ENCODE measurements at regions not wholly inside any gene's neighbourhood (a gene's known extent, or its start where the extent isn't known, plus 50 kb on each side); places are given as distances from the start of the nearest gene placed in this dataset.

- H3K27ac ChIP-seq (ENCODE audit: control insufficient read depth, insufficient read depth), result no peak overlapping the region
- no peak for FAIRE-seq
- H3K4me2 ChIP-seq (ENCODE audit: control insufficient read depth, insufficient read depth), result no peak overlapping the region
- peak; percentile 82 for ATAC-seq
- H2AFZ ChIP-seq (ENCODE audit: control insufficient read depth, low read depth, low read length), result no peak overlapping the region
- H3K9ac ChIP-seq (ENCODE audit: control insufficient read depth, insufficient read depth, low read length), result no peak overlapping the region
- peak in 1 of 2 experiments; percentile 22; a peak in 1 of 4 replicates for TF ChIP-seq BHLHE40 (IDR thresholded peaks at IDR 0.05; ENCODE audit: borderline replicate concordance in 1 of 2, low read depth in 2 of 2, low read length in 1 of 2)
- TF ChIP-seq IKZF1 (conservative IDR thresholded peaks at IDR 0.05), result 0 out of 2 replicates have a peak, but pooled peaks have one; percentile 17
- no peak for TF ChIP-seq BACH1 (IDR thresholded peaks at IDR 0.05; ENCODE audit: borderline replicate concordance)
- 0 out of 2 replicates have a peak, but pooled peaks have one; percentile 15 for TF ChIP-seq NR2F1 (conservative IDR thresholded peaks at IDR 0.05)
- H3K9me3 ChIP-seq (replicated peaks; ENCODE audit: control insufficient read depth, insufficient read depth, low read length), result no peaks in the 10 kb centered on the region
- no peak overlapping the region for H3K4me3 ChIP-seq
- intact Hi-C loops (cut with micrococcal nuclease; ENCODE audit: unreplicated experiment), result no loop called here
- H3K4me1 ChIP-seq (ENCODE audit: control insufficient read depth, insufficient read depth, low read length), result no peaks in the 10 kb centered on the region
- H3K79me2 ChIP-seq (ENCODE audit: control insufficient read depth, insufficient read depth, low read length), result no peaks in the 10 kb centered on the region
- SMC1A ChIA-PET (ENCODE audit: uncharacterized antibody, unreplicated experiment), result interaction anchor here (1.0 to 3.0 kb wide), 5 partner anchors 10 to 87 kb away, joined by 3 to 27 read pairs (median 5); no protein-coding TSS in a partner anchor
- POLR2A ChIA-PET, result interaction anchor here (0.5 to 1.8 kb wide), 2 partner anchors 11 to 197 kb away, joined by 4 to 5 read pairs; no protein-coding TSS in a partner anchor
- H3K36me3 ChIP-seq (ENCODE audit: control insufficient read depth in 2 of 2, insufficient read depth in 2 of 2, low read length in 1 of 2), result no peaks in the 10 kb centered on the region
- DNase-seq (ENCODE audit: low read depth, low spot score), result no peak
- H3K27me3 ChIP-seq (replicated peaks in 1 of 2; ENCODE audit: control insufficient read depth in 2 of 2, insufficient read depth in 2 of 2, low read length in 1 of 2), result no peaks in the 10 kb centered on the region
- BruUV-seq (replicated peaks), result no TSS peak
- in situ Hi-C loops (cut with MboI), result no loop called here
- RAD21 ChIA-PET (ENCODE audit: unreplicated experiment), result interaction anchor here (0.8 to 1.2 kb wide), 5 partner anchors 11 to 202 kb away, joined by 3 to 8 read pairs (median 3); no protein-coding TSS in a partner anchor
- CTCF ChIA-PET, result interaction anchor here (1.0 to 2.2 kb wide), 5 partner anchors 11 to 161 kb away, joined by 3 to 6 read pairs (median 3); no protein-coding TSS in a partner anchor
- 23% methylated on average over 6 of the region's 6 CpGs for WGBS (ENCODE audit: insufficient coverage, insufficient replicate concordance, low lambda C conversion rate, missing lambda C conversion rate)
- no peaks in the 10 kb centered on the region for H4K20me1 ChIP-seq (ENCODE audit: control insufficient read depth, insufficient read depth)
These were observed 207.2 kb downstream of the SPRY2 start for GRCh38 chr13:80133631-80134261.

All from GM12878 (cell line).